Gastrocnemius medialis (tissue), 4 donors: ENCODE measurements at regions not wholly inside any gene's neighbourhood (a gene's known extent, or its start where the extent isn't known, plus 50 kb on each side); places are given as distances from the start of the nearest gene placed in this dataset.

Experiments used
- ATAC-seq, 2 donors: fragments of 150-250 bp; one replicate each; pipeline ENCODE4 v1.9.1; 2016
- DNase-seq, 2 donors: peaks; one replicate each; pipeline ENCODE4 v3.0.0-alpha.2; 2019
- H3K27ac ChIP-seq, 4 donors: fragments of 200-600 bp; sonication (generic); 1 replicate in 1 of 4; 2 replicates in 3 of 4; pipeline ENCODE4 v1.5.1; 2016 to 2018; ENCODE audit warnings: mild to moderate bottlenecking in 2 of 4, moderate library complexity in 1 of 4
- H3K27me3 ChIP-seq, 3 donors: fragments of 200-600 bp; sonication (generic) in 2 of 3; 1 replicate in 1 of 3; 2 replicates in 2 of 3; pipeline versions ENCODE4 v1.5.1 to v1.6.0; 2016 to 2019; ENCODE audit warnings: mild to moderate bottlenecking in 1 of 3, moderate library complexity in 1 of 3
- H3K36me3 ChIP-seq, 2 donors: fragments of 200-600 bp; sonication (generic) in 1 of 2; one replicate each; pipeline ENCODE4 v1.5.1; 2017 to 2018
- H3K4me1 ChIP-seq, 2 donors: fragments of 200-600 bp; sonication (generic) in 1 of 2; one replicate each; pipeline ENCODE4 v1.5.1; 2016 to 2017; ENCODE audit warnings: mild to moderate bottlenecking in 2 of 2
- H3K4me3 ChIP-seq, 4 donors: fragments of 200-600 bp; sonication (generic) in 3 of 4; 1 replicate in 1 of 4; 2 replicates in 3 of 4; pipeline ENCODE4 v1.5.1; 2016 to 2019; ENCODE audit warnings: mild to moderate bottlenecking in 2 of 4
- H3K9me3 ChIP-seq, 3 donors: fragments of 200-600 bp; sonication (generic) in 2 of 3; 1 replicate in 1 of 3; 2 replicates in 2 of 3; pipeline ENCODE4 v1.5.1; 2016 to 2019
- POLR2A ChIP-seq, 2 donors: fragments of 450-650 bp; IDR thresholded peaks; one replicate each; pipeline ENCODE4 v1.6.1; 2017; ENCODE audit warnings: antibody characterized with exemption in 2 of 2, mild to moderate bottlenecking in 2 of 2, moderate library complexity in 2 of 2
- in situ Hi-C, 4 donors: fragments of 200-750 bp; cut with MboI; loops; one replicate each; pipeline versions ENCODE4 v1.15.0 to v1.8.0; 2017; ENCODE audit warnings: low sequenced_read_pairs in 4 of 4
- intact Hi-C: fragments of 100-400 bp; cut with DNase I; formaldehyde crosslinking; loops from one replicate; pipeline ENCODE4 v1.15.1; 2023; ENCODE audit warnings: low total_unique reads
- TF ChIP-seq, protein P1 (sequence below), 5 experiments: fragments of 450-650 bp in 3 of 5; fragments of 200-600 bp in 2 of 5; sonication (generic) in 2 of 5; IDR thresholded peaks in 4 of 5; conservative IDR thresholded peaks in 1 of 5; 1 replicate in 4 of 5; 2 replicates in 1 of 5; pipeline ENCODE4 v1.5.1; 2016 to 2019; ENCODE audit warnings: antibody characterized with exemption in 5 of 5, mild to moderate bottlenecking in 3 of 5, moderate library complexity in 3 of 5

DNA sequence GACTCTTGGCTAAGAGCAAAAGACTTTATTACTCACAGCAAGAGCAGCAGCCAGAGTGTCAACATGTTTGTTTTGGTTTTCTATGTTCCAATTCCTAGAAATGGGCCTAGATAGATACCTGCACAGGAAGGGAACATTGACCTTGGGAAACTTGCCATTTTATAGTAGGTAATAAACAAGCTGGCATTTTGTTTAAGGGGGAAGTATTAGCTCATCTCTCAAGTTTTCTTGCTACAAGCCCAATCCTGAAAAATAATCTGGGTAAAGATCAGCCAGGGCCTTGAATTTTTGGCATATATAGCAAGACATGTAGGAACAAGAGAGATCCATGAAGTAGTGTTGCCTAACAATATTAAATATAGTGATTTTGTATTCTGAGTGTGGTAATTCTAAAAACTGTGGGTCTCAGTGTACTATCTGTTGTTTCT is 51.4 kb upstream of the RGL1 start:
- no peaks in the 10 kb centered on the region for H3K9me3 ChIP-seq
- no peaks in the 10 kb centered on the region for H3K27me3 ChIP-seq
- intact Hi-C loops (no loop called here), in situ Hi-C loops (no loop called here)
- H3K27ac ChIP-seq: no peak overlapping the region
- TF ChIP-seq POLR2A (IDR thresholded peaks at IDR 0.05): no peak
- TF ChIP-seq, protein P1, sequence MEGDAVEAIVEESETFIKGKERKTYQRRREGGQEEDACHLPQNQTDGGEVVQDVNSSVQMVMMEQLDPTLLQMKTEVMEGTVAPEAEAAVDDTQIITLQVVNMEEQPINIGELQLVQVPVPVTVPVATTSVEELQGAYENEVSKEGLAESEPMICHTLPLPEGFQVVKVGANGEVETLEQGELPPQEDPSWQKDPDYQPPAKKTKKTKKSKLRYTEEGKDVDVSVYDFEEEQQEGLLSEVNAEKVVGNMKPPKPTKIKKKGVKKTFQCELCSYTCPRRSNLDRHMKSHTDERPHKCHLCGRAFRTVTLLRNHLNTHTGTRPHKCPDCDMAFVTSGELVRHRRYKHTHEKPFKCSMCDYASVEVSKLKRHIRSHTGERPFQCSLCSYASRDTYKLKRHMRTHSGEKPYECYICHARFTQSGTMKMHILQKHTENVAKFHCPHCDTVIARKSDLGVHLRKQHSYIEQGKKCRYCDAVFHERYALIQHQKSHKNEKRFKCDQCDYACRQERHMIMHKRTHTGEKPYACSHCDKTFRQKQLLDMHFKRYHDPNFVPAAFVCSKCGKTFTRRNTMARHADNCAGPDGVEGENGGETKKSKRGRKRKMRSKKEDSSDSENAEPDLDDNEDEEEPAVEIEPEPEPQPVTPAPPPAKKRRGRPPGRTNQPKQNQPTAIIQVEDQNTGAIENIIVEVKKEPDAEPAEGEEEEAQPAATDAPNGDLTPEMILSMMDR (IDR thresholded peaks at IDR 0.05 in 4 of 5, conservative IDR thresholded peaks at IDR 0.05 in 1 of 5): no peak
- DNase-seq: no peak
- no peaks in the 10 kb centered on the region for H3K36me3 ChIP-seq
- no peaks in the 10 kb centered on the region for H3K4me1 ChIP-seq
- ATAC-seq: no peak
- H3K4me3 ChIP-seq: no peak overlapping the region

DNA sequence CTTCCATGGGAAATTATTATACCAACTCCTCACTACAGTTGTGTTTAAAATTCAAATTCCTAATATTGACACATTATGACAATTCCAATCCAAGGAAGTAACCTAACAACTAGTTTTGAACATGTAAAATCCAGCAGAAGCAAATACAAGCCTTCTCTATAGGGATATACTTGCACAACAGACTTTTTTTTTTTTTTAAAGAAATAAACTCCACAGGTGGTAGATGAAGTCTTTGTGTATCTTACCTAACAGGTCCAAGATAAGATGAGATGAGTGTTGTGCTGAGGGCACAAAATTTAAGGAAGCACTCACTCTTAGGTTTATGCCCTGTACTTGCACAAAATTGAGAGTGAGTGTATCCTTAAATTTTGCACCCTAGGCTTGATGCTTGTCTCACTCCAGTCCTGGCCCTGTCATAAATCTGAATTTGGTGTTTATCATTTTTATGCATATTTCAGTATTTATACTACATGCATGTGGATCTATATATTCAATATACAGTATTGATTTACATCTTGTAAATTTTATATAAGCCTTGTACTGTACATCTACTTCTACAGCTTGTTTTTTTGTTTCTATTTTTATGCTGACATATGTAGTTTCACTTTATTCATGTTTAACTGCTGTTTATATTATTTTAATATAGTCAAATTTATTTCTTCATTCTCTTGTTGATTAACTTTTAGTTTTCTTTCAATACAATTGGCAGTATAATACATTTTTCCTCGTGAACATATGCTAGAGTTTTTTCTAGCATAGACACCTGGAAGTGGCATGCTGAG is 60.6 kb upstream of the RGL1 start:
- in situ Hi-C loops (no loop called here), intact Hi-C loops (no loop called here)
- H3K4me1 ChIP-seq: peaks cover 0 to 5% of the 10 kb centered on the region in 2 donors
- H3K9me3 ChIP-seq: no peaks in the 10 kb centered on the region
- H3K27ac ChIP-seq: no peak overlapping the region
- no peak overlapping the region for H3K4me3 ChIP-seq
- H3K27me3 ChIP-seq: no peaks in the 10 kb centered on the region
- no peak for DNase-seq
- TF ChIP-seq, protein P1 (IDR thresholded peaks at IDR 0.05 in 4 of 5, conservative IDR thresholded peaks at IDR 0.05 in 1 of 5): no peak
- no peak for TF ChIP-seq POLR2A (IDR thresholded peaks at IDR 0.05)
- H3K36me3 ChIP-seq: no peaks in the 10 kb centered on the region
- no peak for ATAC-seq

- in situ Hi-C loops: no loop called here
Observed at GRCh38 chr1:183742355-183742754, 62.6 kb upstream of the RGL1 start.

GRCh38 chr1:183739741-183740271 is 65.1 kb upstream of the RGL1 start:
- in situ Hi-C loops: no loop called here
- DNase-seq (no peak), ATAC-seq (no peak)
- no peaks in the 10 kb centered on the region for H3K9me3 ChIP-seq
- H3K27me3 ChIP-seq: no peaks in the 10 kb centered on the region
- intact Hi-C loops: loop anchor here (5.0 kb wide), 1 partner anchor 463 kb away; no protein-coding TSS in a partner anchor
- H3K4me1 ChIP-seq: peaks cover 0 to 6% of the 10 kb centered on the region in 2 donors
- TF ChIP-seq POLR2A (IDR thresholded peaks at IDR 0.05): no peak
- TF ChIP-seq, protein P1 (IDR thresholded peaks at IDR 0.05 in 4 of 5, conservative IDR thresholded peaks at IDR 0.05 in 1 of 5): no peak
- no peak overlapping the region for H3K4me3 ChIP-seq
- H3K36me3 ChIP-seq: no peaks in the 10 kb centered on the region
- H3K27ac ChIP-seq: no peak overlapping the region

More at GRCh38 chr1:183742355-183742754, 62.6 kb upstream of the RGL1 start:
- Histone ChIP-seq H3K27ac (no peak overlapping the region), H3K4me1 (peaks cover 0 to 6% of the 10 kb centered on the region in 2 donors), H3K9me3 (no peaks in the 10 kb centered on the region), H3K36me3 (no peaks in the 10 kb centered on the region), H3K4me3 (no peak overlapping the region), H3K27me3 (no peaks in the 10 kb centered on the region)
- TF ChIP-seq, protein P1 (IDR thresholded peaks at IDR 0.05 in 4 of 5, conservative IDR thresholded peaks at IDR 0.05 in 1 of 5): no peak
- TF ChIP-seq POLR2A (IDR thresholded peaks at IDR 0.05): no peak
- ATAC-seq (no peak), DNase-seq (no peak)
- intact Hi-C loops: no loop called here
